GM12878 (cell line): ENCODE measurements at regions not wholly inside any gene's neighbourhood (a gene's known extent, or its start where the extent isn't known, plus 50 kb on each side); places are given as distances from the start of the nearest gene placed in this dataset.
"Not testable (repeated sequence)": the region's sequence is repeated elsewhere in the genome, so short reads cannot be mapped to it uniquely, and the experiment has no call there.

Experiments
- ATAC-seq: fragments of 200-7000 bp; cut with Tn5 transposase; 3 replicates; pipeline ENCODE4 v1.9.1; 2020; ENCODE audit warnings: mild to moderate bottlenecking, moderate library complexity
- BruUV-seq: library from RNA; stranded (reverse); fragments of 400-500 nt; replicated peaks from 2 replicates; lab custom pipeline; 2021; lab: Mats Ljungman, UMichigan
- CTCF ChIA-PET: fragments of 300-600 bp; sonication (Branson Sonifier 250); formaldehyde crosslinking; extraction: SDS; loops from one replicate; lab custom pipeline; 2021; ENCODE audit warnings: inconsistent platforms; lab: Yijun Ruan, JAX
- POLR2A ChIA-PET: fragments of 350-600 bp; formaldehyde crosslinking; extraction: SDS; loops from one replicate; lab custom pipeline; 2021; ENCODE audit warnings: inconsistent platforms; lab: Charles Lee
- RAD21 ChIA-PET: fragments of 300-600 bp; sonication (Branson Sonifier 250); formaldehyde crosslinking; loops from one replicate; lab custom pipeline; 2023; ENCODE audit warnings: antibody characterized with exemption; ENCODE audit not compliant: unreplicated experiment; lab: Charles Lee
- SMC1A ChIA-PET: fragments of 300-600 bp; sonication (Branson Sonifier 250); formaldehyde crosslinking; loops from one replicate; lab custom pipeline; 2023; ENCODE audit not compliant: unreplicated experiment, uncharacterized antibody; lab: Charles Lee
- DNase-seq: peaks from one replicate; pipeline ENCODE4 v3.0.0-alpha.2; 2011; ENCODE audit warnings: low read depth, low spot score
- FAIRE-seq: peaks from 3 replicates; lab custom pipeline; 2011; peaks lifted over from hg19 to GRCh38; lab: Jason Lieb, UNC
- H2AFZ ChIP-seq: 2 replicates; pipeline ENCODE4 v1.6.0; 2011; ENCODE audit warnings: low read depth, low read length, control low read depth; ENCODE audit not compliant: control insufficient read depth
- H3K27ac ChIP-seq: 2 replicates; pipeline ENCODE4 v1.5.1; 2011; ENCODE audit warnings: control low read depth; ENCODE audit not compliant: control insufficient read depth, insufficient read depth
- H3K27me3 ChIP-seq, 2 experiments: replicated peaks in 1 of 2; 2 replicates each; pipeline versions ENCODE4 v1.6.0 to v1.6.1; 2011; ENCODE audit warnings: low read length in 1 of 2; ENCODE audit not compliant: control insufficient read depth in 2 of 2, insufficient read depth in 2 of 2
- H3K36me3 ChIP-seq, 2 experiments: 2 replicates each; pipeline ENCODE4 v1.5.1; 2011; ENCODE audit warnings: low read length in 1 of 2; ENCODE audit not compliant: control insufficient read depth in 2 of 2, insufficient read depth in 2 of 2
- H3K4me1 ChIP-seq: 2 replicates; pipeline ENCODE4 v1.6.1; 2011; ENCODE audit warnings: mild to moderate bottlenecking, low read length, moderate library complexity, mixed read lengths; ENCODE audit not compliant: control insufficient read depth, insufficient read depth
- H3K4me2 ChIP-seq: 2 replicates; pipeline ENCODE4 v1.6.0; 2011; ENCODE audit warnings: control low read depth; ENCODE audit not compliant: control insufficient read depth, insufficient read depth
- H3K4me3 ChIP-seq: fragments of 200-600 bp; sonication (generic); 2 replicates; pipeline ENCODE4 v1.5.1; 2016
- H3K79me2 ChIP-seq: 2 replicates; pipeline ENCODE4 v1.6.0; 2011; ENCODE audit warnings: low read length; ENCODE audit not compliant: control insufficient read depth, insufficient read depth
- H3K9ac ChIP-seq: 2 replicates; pipeline ENCODE4 v1.8.0; 2011; ENCODE audit warnings: low read length, control low read depth, mixed read lengths; ENCODE audit not compliant: control insufficient read depth, insufficient read depth
- H3K9me3 ChIP-seq: replicated peaks from 3 replicates; pipeline ENCODE4 v1.5.1; 2011; ENCODE audit warnings: mild to moderate bottlenecking, low read length; ENCODE audit not compliant: control insufficient read depth, insufficient read depth
- H4K20me1 ChIP-seq: 2 replicates; pipeline ENCODE4 v1.6.0; 2011; ENCODE audit not compliant: control insufficient read depth, insufficient read depth
- WGBS: methylation state at CpG from one replicate; pipeline ENCODE4 v1.1.6; 2016; ENCODE audit warnings: low lambda C conversion rate; ENCODE audit not compliant: insufficient replicate concordance, insufficient coverage; ENCODE audit errors: missing lambda C conversion rate; 5-methylcytosine and 5-hydroxymethylcytosine counted together
- in situ Hi-C: fragments of 300-500 bp; cut with MboI; formaldehyde crosslinking; loops from 9 replicates; pipeline ENCODE4 v1.14.3; 2018; ENCODE audit warnings: mixed read lengths
- intact Hi-C: fragments of 100-400 bp; cut with micrococcal nuclease; formaldehyde crosslinking; loops from one replicate; pipeline ENCODE4 v1.14.2; 2022; ENCODE audit not compliant: unreplicated experiment

GRCh38 chr15:22196423-22196822, 116.1 kb downstream of the OR4M2 start:
- FAIRE-seq, CTCF ChIA-PET, H3K27ac ChIP-seq, H3K9ac ChIP-seq, H3K4me2 ChIP-seq, intact Hi-C loops, H3K79me2 ChIP-seq, H3K9me3 ChIP-seq, POLR2A ChIA-PET, DNase-seq, H3K4me3 ChIP-seq, ATAC-seq, in situ Hi-C loops, SMC1A ChIA-PET, H2AFZ ChIP-seq, RAD21 ChIA-PET, H3K27me3 ChIP-seq, H4K20me1 ChIP-seq, H3K4me1 ChIP-seq, H3K36me3 ChIP-seq, BruUV-seq: not testable (repeated sequence)
- no CpG with 5 or more reads among the region's 2 CpGs for WGBS

- DNase-seq, BruUV-seq, intact Hi-C loops, H3K9me3 ChIP-seq, H2AFZ ChIP-seq, H3K27me3 ChIP-seq, CTCF ChIA-PET, H3K36me3 ChIP-seq, in situ Hi-C loops, RAD21 ChIA-PET, H4K20me1 ChIP-seq, SMC1A ChIA-PET, FAIRE-seq, H3K4me3 ChIP-seq, H3K4me2 ChIP-seq, H3K27ac ChIP-seq, H3K79me2 ChIP-seq, H3K4me1 ChIP-seq, POLR2A ChIA-PET, ATAC-seq, H3K9ac ChIP-seq: not testable (repeated sequence)
- no CpG with 5 or more reads among the region's 3 CpGs for WGBS
These were observed 120.1 kb downstream of the OR4M2 start for GRCh38 chr15:22200417-22200816.

GRCh38 chr15:22201993-22202659, 121.8 kb downstream of the OR4M2 start:
- no CpG with 5 or more reads among the region's 3 CpGs for WGBS
- H4K20me1 ChIP-seq, H3K9me3 ChIP-seq, BruUV-seq, SMC1A ChIA-PET, H3K36me3 ChIP-seq, H3K4me1 ChIP-seq, H3K27me3 ChIP-seq, H3K27ac ChIP-seq, CTCF ChIA-PET, H3K4me3 ChIP-seq, H3K9ac ChIP-seq, POLR2A ChIA-PET, H2AFZ ChIP-seq, H3K79me2 ChIP-seq, intact Hi-C loops, RAD21 ChIA-PET, H3K4me2 ChIP-seq, DNase-seq, FAIRE-seq, ATAC-seq, in situ Hi-C loops: not testable (repeated sequence)

- H4K20me1 ChIP-seq, H3K4me1 ChIP-seq, H3K9ac ChIP-seq, H3K79me2 ChIP-seq, H3K27me3 ChIP-seq, H3K4me2 ChIP-seq, H2AFZ ChIP-seq, H3K9me3 ChIP-seq, ATAC-seq, BruUV-seq, intact Hi-C loops, SMC1A ChIA-PET, H3K4me3 ChIP-seq, H3K36me3 ChIP-seq, in situ Hi-C loops, CTCF ChIA-PET, DNase-seq, RAD21 ChIA-PET, H3K27ac ChIP-seq, POLR2A ChIA-PET, FAIRE-seq: not testable (repeated sequence)
- no CpG with 5 or more reads among the region's 5 CpGs for WGBS
These were observed 122.9 kb downstream of the OR4M2 start for GRCh38 chr15:22203208-22203607.
